ENCODE measurements at regions not wholly inside any gene's neighbourhood (a gene's known extent, or its start where the extent isn't known, plus 50 kb on each side); places are given as distances from the start of the nearest gene placed in this dataset.

DNA sequence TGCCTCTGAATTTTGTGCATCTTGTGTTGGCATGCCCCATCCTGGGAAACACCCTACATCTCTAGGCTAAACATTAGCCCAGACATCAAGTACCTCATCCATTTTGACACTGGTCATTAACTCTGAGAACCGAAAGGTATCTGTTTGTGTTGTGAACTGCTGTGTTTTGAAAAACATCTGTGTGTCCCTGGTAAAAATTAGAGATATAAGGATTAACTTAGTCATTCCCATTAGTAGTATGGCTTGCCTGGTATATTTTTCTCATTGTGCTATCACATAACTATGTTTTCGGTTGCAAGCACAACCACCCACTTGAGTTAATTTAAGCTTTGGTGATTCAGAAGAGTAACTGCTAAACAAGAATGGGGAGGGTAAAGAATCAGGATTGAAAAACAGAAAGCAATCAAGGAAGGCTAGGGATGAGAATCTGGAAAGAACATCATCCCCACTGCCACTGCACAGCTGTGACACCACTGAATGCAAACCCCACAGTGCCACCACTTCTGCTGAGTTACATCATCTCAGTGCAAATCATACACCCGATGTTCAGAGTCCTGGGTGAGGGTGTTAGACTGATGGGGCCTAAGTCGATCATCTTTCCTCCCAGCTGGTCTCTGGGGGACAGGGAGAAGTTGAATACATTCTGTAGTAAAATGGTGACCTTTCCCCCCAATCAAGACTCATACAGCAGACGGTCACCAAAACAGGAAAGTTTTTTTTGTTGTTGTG is 234.0 kb downstream of the EPHA4 start:
- Histone ChIP-seq H3K4me3 (replicated peaks in 1 of 3) (no peak overlapping the region), H3K4me1 (no peaks in the 10 kb centered on the region), H3K36me3 (no peaks in the 10 kb centered on the region), H3K27me3 (no peaks in the 10 kb centered on the region), H3K27ac (no peak overlapping the region), H3K9me3 (no peaks in the 10 kb centered on the region)
- WGBS, 2 donors: 85 to 90% methylated on average over 5 of the region's 5 CpGs
- DNase-seq: no peak
- intact Hi-C loops (cut with DNase I): no loop called here
- TF ChIP-seq POLR2A (IDR thresholded peaks at IDR 0.05): no peak
- TF ChIP-seq, protein P1, sequence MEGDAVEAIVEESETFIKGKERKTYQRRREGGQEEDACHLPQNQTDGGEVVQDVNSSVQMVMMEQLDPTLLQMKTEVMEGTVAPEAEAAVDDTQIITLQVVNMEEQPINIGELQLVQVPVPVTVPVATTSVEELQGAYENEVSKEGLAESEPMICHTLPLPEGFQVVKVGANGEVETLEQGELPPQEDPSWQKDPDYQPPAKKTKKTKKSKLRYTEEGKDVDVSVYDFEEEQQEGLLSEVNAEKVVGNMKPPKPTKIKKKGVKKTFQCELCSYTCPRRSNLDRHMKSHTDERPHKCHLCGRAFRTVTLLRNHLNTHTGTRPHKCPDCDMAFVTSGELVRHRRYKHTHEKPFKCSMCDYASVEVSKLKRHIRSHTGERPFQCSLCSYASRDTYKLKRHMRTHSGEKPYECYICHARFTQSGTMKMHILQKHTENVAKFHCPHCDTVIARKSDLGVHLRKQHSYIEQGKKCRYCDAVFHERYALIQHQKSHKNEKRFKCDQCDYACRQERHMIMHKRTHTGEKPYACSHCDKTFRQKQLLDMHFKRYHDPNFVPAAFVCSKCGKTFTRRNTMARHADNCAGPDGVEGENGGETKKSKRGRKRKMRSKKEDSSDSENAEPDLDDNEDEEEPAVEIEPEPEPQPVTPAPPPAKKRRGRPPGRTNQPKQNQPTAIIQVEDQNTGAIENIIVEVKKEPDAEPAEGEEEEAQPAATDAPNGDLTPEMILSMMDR (IDR thresholded peaks at IDR 0.05): no peak

DNA sequence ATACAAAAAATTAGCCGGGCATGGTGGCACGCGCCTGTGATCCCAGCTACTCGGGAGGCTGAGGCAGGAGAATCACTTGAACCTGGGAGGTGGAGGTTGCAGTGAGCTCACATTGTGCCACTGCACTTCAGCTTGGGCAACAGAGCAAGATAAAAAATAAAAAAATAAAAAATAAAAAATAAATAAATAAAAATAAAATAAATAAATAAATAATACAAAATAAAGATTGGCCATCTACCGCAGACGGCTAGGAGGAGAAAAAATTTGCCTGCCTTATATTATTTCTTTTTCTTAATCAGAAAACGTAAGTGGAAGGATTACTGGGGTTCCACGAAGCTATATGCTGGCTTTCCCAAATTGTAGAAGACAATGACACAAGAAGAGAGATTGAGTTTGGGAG is 229.7 kb downstream of the EPHA4 start:
- Histone ChIP-seq H3K4me1 (no peaks in the 10 kb centered on the region), H3K27me3 (no peaks in the 10 kb centered on the region), H3K27ac (no peak overlapping the region), H3K36me3 (no peaks in the 10 kb centered on the region), H3K9me3 (no peaks in the 10 kb centered on the region), H3K4me3 (replicated peaks in 1 of 3) (no peak overlapping the region)
- 79 to 83% methylated on average over 8 of the region's 8 CpGs for WGBS, 2 donors
- TF ChIP-seq, protein P1 (IDR thresholded peaks at IDR 0.05): no peak
- no peak for TF ChIP-seq POLR2A (IDR thresholded peaks at IDR 0.05)
- intact Hi-C loops (cut with DNase I): no loop called here
- DNase-seq: no peak

DNA sequence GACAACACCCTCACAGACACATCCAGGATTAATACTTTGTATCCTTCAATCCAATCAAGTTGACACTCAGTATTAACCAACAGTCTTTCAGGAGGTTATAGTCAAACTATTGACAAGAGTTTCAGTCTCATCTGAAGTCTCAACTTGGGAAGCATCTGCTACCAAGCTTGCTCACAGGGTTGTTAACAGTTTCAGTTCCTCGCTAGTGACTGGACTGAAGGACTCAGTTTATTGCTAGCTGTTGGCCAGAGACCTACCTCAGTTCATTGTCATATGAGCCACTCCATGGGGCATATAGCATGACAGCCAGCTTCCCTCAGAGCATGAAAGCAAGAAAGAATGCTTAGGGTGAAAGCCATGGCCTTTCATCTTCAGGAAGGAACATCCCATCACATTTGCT is 228.6 kb downstream of the EPHA4 start:
- H3K27ac ChIP-seq: no peak overlapping the region
- intact Hi-C loops (cut with DNase I): no loop called here
- H3K9me3 ChIP-seq: no peaks in the 10 kb centered on the region
- whole genome bisulfite sequencing, 2 donors: 89 to 91% methylated on average over 1 of the region's 1 CpG
- H3K4me3 ChIP-seq (replicated peaks in 1 of 3): no peak overlapping the region
- TF ChIP-seq, protein P1 (IDR thresholded peaks at IDR 0.05): no peak
- TF ChIP-seq POLR2A (IDR thresholded peaks at IDR 0.05): no peak
- H3K27me3 ChIP-seq: no peaks in the 10 kb centered on the region
- H3K4me1 ChIP-seq: no peaks in the 10 kb centered on the region
- no peak for DNase-seq
- H3K36me3 ChIP-seq: no peaks in the 10 kb centered on the region

DNA sequence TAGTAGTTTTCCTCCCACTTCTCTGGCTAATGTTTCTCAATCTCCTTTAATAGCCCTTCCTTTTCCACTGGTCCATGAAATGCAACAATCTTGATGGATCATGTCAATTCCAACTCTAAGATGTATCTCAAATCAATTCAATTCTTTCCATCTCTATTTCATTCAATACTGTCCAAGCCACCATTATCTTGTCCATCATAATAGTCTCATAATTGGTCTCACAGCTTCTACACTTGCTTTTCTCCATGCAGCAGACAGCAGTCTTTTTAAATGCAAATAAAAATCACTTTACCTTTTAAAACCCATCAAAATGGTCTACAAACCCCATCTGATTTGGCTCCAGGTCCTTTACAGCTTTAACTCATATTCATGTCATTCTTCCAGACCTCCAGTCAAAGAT is 226.6 kb downstream of the EPHA4 start:
- TF ChIP-seq POLR2A (IDR thresholded peaks at IDR 0.05): no peak
- TF ChIP-seq, protein P1 (IDR thresholded peaks at IDR 0.05): no peak
- Histone ChIP-seq H3K4me3 (replicated peaks in 1 of 3) (no peak overlapping the region), H3K36me3 (no peaks in the 10 kb centered on the region), H3K27me3 (no peaks in the 10 kb centered on the region), H3K4me1 (peaks cover 0 to 1% of the 10 kb centered on the region in 2 donors), H3K9me3 (no peaks in the 10 kb centered on the region), H3K27ac (no peak overlapping the region)
- intact Hi-C loops (cut with DNase I): no loop called here
- DNase-seq: no peak

DNA sequence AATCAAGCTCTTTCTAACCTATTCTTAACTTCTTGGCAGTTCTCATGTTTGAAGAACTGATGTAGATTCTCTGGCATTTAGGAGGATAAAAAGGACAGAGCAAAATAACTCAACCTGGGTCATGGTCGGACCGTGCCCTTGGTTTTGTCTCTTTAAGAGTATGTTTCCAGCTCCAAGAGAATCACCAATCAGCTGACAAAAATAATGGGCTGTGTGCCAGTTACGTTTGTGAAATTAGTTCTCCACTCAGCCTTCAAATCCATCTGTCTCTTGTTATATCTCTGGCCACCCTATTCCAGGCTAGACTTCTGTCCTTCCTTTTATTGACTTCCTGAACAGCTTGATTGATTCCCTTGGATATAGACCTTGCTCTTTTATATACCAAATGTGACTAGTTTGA is 225.7 kb downstream of the EPHA4 start:
- WGBS, 2 donors: 64 to 69% methylated on average over 3 of the region's 3 CpGs
- no peaks in the 10 kb centered on the region for H3K9me3 ChIP-seq
- no peak for TF ChIP-seq POLR2A (IDR thresholded peaks at IDR 0.05)
- TF ChIP-seq, protein P1 (IDR thresholded peaks at IDR 0.05): no peak
- no peak overlapping the region for H3K4me3 ChIP-seq (replicated peaks in 1 of 3)
- no peak for DNase-seq
- H3K4me1 ChIP-seq: peaks cover 3 to 4% of the 10 kb centered on the region in 2 donors
- H3K27me3 ChIP-seq: no peaks in the 10 kb centered on the region
- H3K27ac ChIP-seq: no peak overlapping the region
- no peaks in the 10 kb centered on the region for H3K36me3 ChIP-seq
- intact Hi-C loops (cut with DNase I): no loop called here

Measured in thyroid gland (tissue), 4 donors.